Trophoblast cell (in vitro differentiated cells and primary cell): ENCODE measurements at regions not wholly inside any gene's neighbourhood (a gene's known extent, or its start where the extent isn't known, plus 50 kb on each side); places are given as distances from the start of the nearest gene placed in this dataset.

Experiments used
- DNase-seq, 2 donors: peaks; one replicate each; pipeline ENCODE4 v3.0.0-alpha.2; 2016
- H2AFZ ChIP-seq: 2 replicates; pipeline ENCODE4 v1.6.1; 2013; ENCODE audit warnings: low read length, moderate library complexity, mild to moderate bottlenecking; ENCODE audit not compliant: insufficient read depth, poor library complexity
- H2AK5ac ChIP-seq: 2 replicates; pipeline ENCODE4 v1.6.1; 2013; ENCODE audit warnings: mild to moderate bottlenecking, low read length
- H2BK120ac ChIP-seq: 2 replicates; pipeline ENCODE4 v1.6.1; 2013; ENCODE audit warnings: low read length, mild to moderate bottlenecking, moderate library complexity; ENCODE audit not compliant: insufficient read depth, poor library complexity
- H2BK12ac ChIP-seq: 2 replicates; pipeline ENCODE4 v1.6.1; 2013; ENCODE audit warnings: mild to moderate bottlenecking, low read length, moderate library complexity
- H2BK5ac ChIP-seq: 2 replicates; pipeline ENCODE4 v1.6.1; 2013; ENCODE audit warnings: low read length, low read depth, moderate library complexity, mild to moderate bottlenecking; ENCODE audit not compliant: poor library complexity
- H3K14ac ChIP-seq: 2 replicates; pipeline ENCODE4 v1.6.1; 2013; ENCODE audit warnings: mild to moderate bottlenecking, low read length
- H3K18ac ChIP-seq: 2 replicates; pipeline ENCODE4 v1.6.1; 2013; ENCODE audit warnings: mild to moderate bottlenecking, low read length
- H3K23ac ChIP-seq: 2 replicates; pipeline ENCODE4 v1.6.1; 2013; ENCODE audit warnings: low read length
- H3K27ac ChIP-seq: 2 replicates; pipeline ENCODE4 v1.5.1; 2013; ENCODE audit warnings: low read depth, mild to moderate bottlenecking, inconsistent platforms, low read length, moderate library complexity
- H3K27me3 ChIP-seq: 2 replicates; pipeline ENCODE4 v1.6.1; 2013; ENCODE audit warnings: inconsistent platforms, mild to moderate bottlenecking, low read length, moderate library complexity; ENCODE audit not compliant: insufficient read depth
- H3K36me3 ChIP-seq, 2 experiments: 1 replicate in 1 of 2; 2 replicates in 1 of 2; pipeline ENCODE4 v1.6.1; 2013; ENCODE audit warnings: low read length in 2 of 2, mild to moderate bottlenecking in 2 of 2, moderate library complexity in 1 of 2; ENCODE audit not compliant: insufficient read depth in 2 of 2, control insufficient read depth in 1 of 2
- H3K4ac ChIP-seq: 2 replicates; pipeline ENCODE4 v1.6.1; 2013; ENCODE audit warnings: low read depth, mild to moderate bottlenecking, low read length, moderate library complexity
- H3K4me1 ChIP-seq, 2 experiments: 1 replicate in 1 of 2; 2 replicates in 1 of 2; pipeline ENCODE4 v1.6.1; 2013; ENCODE audit warnings: low read length in 2 of 2, mild to moderate bottlenecking in 2 of 2, moderate library complexity in 1 of 2; ENCODE audit not compliant: insufficient read depth in 2 of 2, control insufficient read depth in 1 of 2
- H3K4me2 ChIP-seq: 2 replicates; pipeline ENCODE4 v1.6.1; 2013; ENCODE audit warnings: inconsistent platforms, mild to moderate bottlenecking, low read length, moderate library complexity
- H3K4me3 ChIP-seq: 2 replicates; pipeline ENCODE4 v1.5.1; 2013; ENCODE audit warnings: mild to moderate bottlenecking, low read depth, low read length, inconsistent platforms
- H3K79me1 ChIP-seq: one replicate; pipeline ENCODE4 v1.6.1; 2013; ENCODE audit warnings: low read length
- H3K79me2 ChIP-seq: 2 replicates; pipeline ENCODE4 v1.6.1; 2013; ENCODE audit warnings: low read length, mild to moderate bottlenecking; ENCODE audit not compliant: control insufficient read depth, insufficient read depth, poor library complexity
- H3K9ac ChIP-seq: 2 replicates; pipeline ENCODE4 v1.6.1; 2013; ENCODE audit warnings: mild to moderate bottlenecking, low read length
- H3K9me3 ChIP-seq: 2 replicates; pipeline ENCODE4 v1.6.1; 2013; ENCODE audit warnings: low read depth, mild to moderate bottlenecking, control low read depth, inconsistent platforms, low read length; ENCODE audit not compliant: insufficient read depth
- H4K12ac ChIP-seq: 2 replicates; pipeline ENCODE4 v1.6.1; 2013; ENCODE audit warnings: low read depth, mild to moderate bottlenecking, low read length, moderate library complexity
- H4K8ac ChIP-seq: 2 replicates; pipeline ENCODE4 v1.6.1; 2013; ENCODE audit warnings: low read depth, mild to moderate bottlenecking, low read length, moderate library complexity
- H4K91ac ChIP-seq: one replicate; pipeline ENCODE4 v1.6.1; 2013; ENCODE audit warnings: low read depth, mild to moderate bottlenecking, low read length, moderate library complexity
- WGBS: extraction: QIAGEN DNeasy Blood & Tissue Kit; methylation state at CpG from one replicate; pipeline ENCODE4 v1.1.7; 2013; ENCODE audit warnings: missing lambda C conversion rate; ENCODE audit not compliant: insufficient read length, insufficient coverage; ENCODE audit errors: extremely low coverage; 5-methylcytosine and 5-hydroxymethylcytosine counted together

- Histone ChIP-seq H3K27ac (no peak overlapping the region), H4K91ac (no peak overlapping the region), H3K4me3 (no peak overlapping the region), H3K18ac (no peak overlapping the region), H3K4me2 (no peak overlapping the region), H3K4me1 (peaks cover 8 to 9% of the 10 kb centered on the region in 2 experiments), H4K12ac (no peak overlapping the region), H2BK5ac (no peak overlapping the region), H4K8ac (no peak overlapping the region), H3K27me3 (no peaks in the 10 kb centered on the region), H2BK120ac (no peak overlapping the region), H3K14ac (no peak overlapping the region), H3K36me3 (no peaks in the 10 kb centered on the region), H2BK12ac (no peak overlapping the region), H2AFZ (no peak overlapping the region), H3K9ac (no peak overlapping the region), H3K4ac (no peak overlapping the region), H3K9me3 (no peaks in the 10 kb centered on the region), H3K79me2 (no peaks in the 10 kb centered on the region), H2AK5ac (no peak overlapping the region), H3K79me1 (no peaks in the 10 kb centered on the region), H3K23ac (no peak overlapping the region)
- no peak for DNase-seq
- WGBS: no CpG with 5 or more reads among the region's 1 CpG
Observed at GRCh38 chr15:31498329-31498728, 171.7 kb downstream of the KLF13 start.

DNA sequence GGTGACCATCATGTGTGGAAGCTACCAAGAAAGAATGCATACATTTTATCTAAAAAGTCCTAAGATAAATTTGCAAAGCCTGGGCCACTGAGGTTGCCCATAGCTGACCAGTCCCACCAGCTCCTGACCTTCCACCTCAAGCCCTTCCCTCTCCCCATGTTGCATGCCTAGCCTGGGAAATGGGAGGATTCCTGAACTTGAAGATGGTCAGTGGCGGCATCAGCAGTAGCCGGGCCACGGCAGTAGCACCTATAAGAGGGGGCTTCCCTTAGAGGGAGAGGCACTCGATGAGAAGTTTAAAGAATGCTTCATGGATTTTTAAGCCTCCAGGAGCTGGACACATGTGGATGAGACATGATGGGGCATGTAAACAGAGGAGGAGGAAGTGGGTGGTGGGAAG is 172.1 kb downstream of the KLF13 start:
- no peak overlapping the region for H3K23ac ChIP-seq
- H3K79me1 ChIP-seq: no peaks in the 10 kb centered on the region
- H3K4me1 ChIP-seq: peaks cover 8 to 9% of the 10 kb centered on the region in 2 experiments
- H3K4me2 ChIP-seq: no peak overlapping the region
- no CpG with 5 or more reads among the region's 4 CpGs for WGBS
- H3K4me3 ChIP-seq: no peak overlapping the region
- H3K27me3 ChIP-seq: no peaks in the 10 kb centered on the region
- no peak overlapping the region for H3K9ac ChIP-seq
- no peak overlapping the region for H3K14ac ChIP-seq
- H3K4ac ChIP-seq: no peak overlapping the region
- no peak for DNase-seq
- H3K27ac ChIP-seq: no peak overlapping the region
- no peak overlapping the region for H2BK12ac ChIP-seq
- no peak overlapping the region for H4K8ac ChIP-seq
- H3K36me3 ChIP-seq: no peaks in the 10 kb centered on the region
- no peak overlapping the region for H3K18ac ChIP-seq
- no peaks in the 10 kb centered on the region for H3K9me3 ChIP-seq
- H4K91ac ChIP-seq: no peak overlapping the region
- H2AK5ac ChIP-seq: no peak overlapping the region
- no peak overlapping the region for H2BK5ac ChIP-seq
- H3K79me2 ChIP-seq: no peaks in the 10 kb centered on the region
- no peak overlapping the region for H2AFZ ChIP-seq
- H2BK120ac ChIP-seq: no peak overlapping the region
- no peak overlapping the region for H4K12ac ChIP-seq

- Histone ChIP-seq H3K23ac (no peak overlapping the region), H4K91ac (no peak overlapping the region), H3K27ac (no peak overlapping the region), H2BK120ac (no peak overlapping the region), H3K9me3 (no peaks in the 10 kb centered on the region), H3K79me1 (no peaks in the 10 kb centered on the region), H3K4me2 (no peak overlapping the region), H2BK5ac (no peak overlapping the region), H2AK5ac (no peak overlapping the region), H3K36me3 (no peaks in the 10 kb centered on the region), H3K79me2 (no peaks in the 10 kb centered on the region), H3K4ac (no peak overlapping the region), H3K27me3 (no peaks in the 10 kb centered on the region), H3K4me3 (no peak overlapping the region), H4K12ac (no peak overlapping the region), H3K14ac (no peak overlapping the region), H3K18ac (no peak overlapping the region), H3K4me1 (peaks cover 8 to 9% of the 10 kb centered on the region in 2 experiments), H4K8ac (no peak overlapping the region), H2BK12ac (no peak overlapping the region), H2AFZ (no peak overlapping the region), H3K9ac (no peak overlapping the region)
- no CpG with 5 or more reads among the region's 13 CpGs for WGBS
- no peak for DNase-seq
Observed at GRCh38 chr15:31499236-31499952, 172.8 kb downstream of the KLF13 start.

- Histone ChIP-seq H2AFZ (no peak overlapping the region), H2BK12ac (no peak overlapping the region), H2AK5ac (no peak overlapping the region), H4K8ac (peak overlapping the region; percentile 43), H3K4me1 (peaks cover 8 to 9% of the 10 kb centered on the region in 2 experiments), H3K14ac (no peak overlapping the region), H3K18ac (no peak overlapping the region), H3K4ac (no peak overlapping the region), H3K4me2 (peak overlapping the region; percentile 8), H3K9ac (no peak overlapping the region), H3K27me3 (no peaks in the 10 kb centered on the region), H3K79me1 (no peaks in the 10 kb centered on the region), H3K23ac (no peak overlapping the region), H3K4me3 (no peak overlapping the region), H2BK5ac (no peak overlapping the region), H4K12ac (no peak overlapping the region), H3K36me3 (no peaks in the 10 kb centered on the region), H3K9me3 (no peaks in the 10 kb centered on the region), H2BK120ac (no peak overlapping the region), H3K79me2 (no peaks in the 10 kb centered on the region), H3K27ac (no peak overlapping the region), H4K91ac (no peak overlapping the region)
- DNase-seq: no peak
- WGBS: no CpG with 5 or more reads among the region's 23 CpGs
Observed at GRCh38 chr15:31499953-31500765, 173.5 kb downstream of the KLF13 start.
